VCaP (cell line): ENCODE measurements at regions not wholly inside any gene's neighbourhood (a gene's known extent, or its start where the extent isn't known, plus 50 kb on each side); places are given as distances from the start of the nearest gene placed in this dataset.

Source experiments
- H3K27ac ChIP-seq: fragments of 450-650 bp; 2 replicates; pipeline ENCODE4 v1.5.1; 2017
- TF ChIP-seq, protein P1 (sequence below): fragments of 450-650 bp; conservative IDR thresholded peaks from 2 replicates; pipeline ENCODE4 v1.5.1; 2017; ENCODE audit warnings: mild to moderate bottlenecking, moderate library complexity

DNA sequence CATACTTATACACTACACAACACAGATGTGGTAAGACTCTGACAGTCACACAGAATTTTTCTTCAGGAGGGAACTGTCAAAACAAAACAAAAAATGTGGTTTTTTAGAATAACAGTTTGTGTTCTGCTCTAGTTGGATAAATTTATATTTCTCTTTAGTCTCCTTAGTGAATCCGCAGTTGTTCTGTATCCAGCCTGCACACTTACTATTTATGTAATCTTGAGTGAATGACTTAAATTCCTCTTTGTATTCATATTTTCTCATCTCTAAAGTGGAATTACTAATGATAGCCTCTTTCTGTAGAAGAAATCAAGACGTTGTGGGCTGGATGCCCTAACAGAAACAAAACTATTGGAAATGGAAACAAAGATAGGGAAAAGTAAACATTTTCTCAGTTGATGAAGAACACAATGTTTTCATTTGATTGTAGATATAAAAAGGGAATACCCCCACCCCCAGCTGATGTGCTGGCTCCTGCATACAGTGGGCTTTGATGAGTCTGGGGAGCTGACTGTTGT, 375.2 kb downstream of the TRIB2 start:
- peak overlapping the region; percentile 48; the same call in 1 of the 2 replicates for H3K27ac ChIP-seq
- TF ChIP-seq, protein P1, sequence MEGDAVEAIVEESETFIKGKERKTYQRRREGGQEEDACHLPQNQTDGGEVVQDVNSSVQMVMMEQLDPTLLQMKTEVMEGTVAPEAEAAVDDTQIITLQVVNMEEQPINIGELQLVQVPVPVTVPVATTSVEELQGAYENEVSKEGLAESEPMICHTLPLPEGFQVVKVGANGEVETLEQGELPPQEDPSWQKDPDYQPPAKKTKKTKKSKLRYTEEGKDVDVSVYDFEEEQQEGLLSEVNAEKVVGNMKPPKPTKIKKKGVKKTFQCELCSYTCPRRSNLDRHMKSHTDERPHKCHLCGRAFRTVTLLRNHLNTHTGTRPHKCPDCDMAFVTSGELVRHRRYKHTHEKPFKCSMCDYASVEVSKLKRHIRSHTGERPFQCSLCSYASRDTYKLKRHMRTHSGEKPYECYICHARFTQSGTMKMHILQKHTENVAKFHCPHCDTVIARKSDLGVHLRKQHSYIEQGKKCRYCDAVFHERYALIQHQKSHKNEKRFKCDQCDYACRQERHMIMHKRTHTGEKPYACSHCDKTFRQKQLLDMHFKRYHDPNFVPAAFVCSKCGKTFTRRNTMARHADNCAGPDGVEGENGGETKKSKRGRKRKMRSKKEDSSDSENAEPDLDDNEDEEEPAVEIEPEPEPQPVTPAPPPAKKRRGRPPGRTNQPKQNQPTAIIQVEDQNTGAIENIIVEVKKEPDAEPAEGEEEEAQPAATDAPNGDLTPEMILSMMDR: no peak

DNA sequence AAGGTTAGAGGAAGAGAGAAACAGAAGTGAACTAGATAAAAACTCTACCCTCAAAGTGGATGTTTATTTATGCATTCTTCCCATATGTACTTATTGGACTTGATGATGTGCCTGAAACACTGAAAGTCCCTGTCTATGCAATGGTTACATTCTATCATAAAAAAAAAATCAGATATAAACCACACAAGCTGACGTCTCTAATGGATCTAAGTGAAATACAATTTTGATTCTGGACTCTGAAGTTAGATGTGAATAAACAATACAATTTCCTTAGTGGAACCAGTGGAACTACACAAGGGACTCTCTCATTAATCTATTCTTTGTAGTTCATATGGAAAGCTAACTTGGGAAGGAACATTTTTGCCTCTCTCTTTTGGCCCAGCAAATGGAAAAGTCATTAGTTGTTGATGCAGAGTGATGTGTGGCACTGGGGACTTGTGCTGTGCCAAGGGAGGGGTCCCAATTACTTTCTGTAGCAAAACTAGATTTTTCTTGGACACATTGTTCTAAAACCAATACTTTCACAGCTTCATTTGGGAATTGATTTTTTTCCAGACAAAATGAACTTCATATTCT, 376.8 kb downstream of the TRIB2 start:
- TF ChIP-seq, protein P1: no peak
- H3K27ac ChIP-seq: peak overlapping the region; percentile 48

DNA sequence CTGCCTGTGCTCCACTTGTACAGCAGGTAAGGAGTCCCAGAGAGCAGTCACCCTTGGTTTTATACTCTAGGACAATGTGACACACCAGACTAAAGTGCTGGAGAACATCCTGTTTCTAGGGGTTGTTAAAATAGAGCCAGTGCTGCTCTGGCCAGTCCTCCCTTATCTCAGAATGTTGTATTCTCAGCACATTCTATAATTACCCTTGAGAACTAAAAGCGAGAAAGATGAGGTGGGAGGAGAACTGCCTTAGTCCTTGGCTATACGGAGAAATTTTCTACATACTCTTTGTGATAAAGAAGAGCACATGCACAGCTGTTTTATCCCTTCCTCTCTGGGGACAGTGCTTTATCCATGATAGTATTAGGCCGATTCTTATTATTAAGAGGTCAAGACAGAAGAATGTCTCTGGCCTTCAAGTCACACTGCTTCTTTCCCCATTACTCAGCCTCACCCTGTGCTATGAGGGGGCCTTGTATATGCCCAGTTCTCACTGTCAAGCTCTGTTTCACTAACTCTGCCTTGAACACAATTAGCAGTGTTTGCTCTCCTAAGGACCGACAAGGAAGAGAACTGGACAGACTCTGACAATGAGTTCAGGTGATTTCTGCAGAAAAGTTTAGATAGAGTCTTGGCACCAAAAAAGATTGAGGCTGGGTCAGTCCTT, 385.8 kb downstream of the TRIB2 start:
- TF ChIP-seq, protein P1: no peak
- no peak overlapping the region for H3K27ac ChIP-seq

DNA sequence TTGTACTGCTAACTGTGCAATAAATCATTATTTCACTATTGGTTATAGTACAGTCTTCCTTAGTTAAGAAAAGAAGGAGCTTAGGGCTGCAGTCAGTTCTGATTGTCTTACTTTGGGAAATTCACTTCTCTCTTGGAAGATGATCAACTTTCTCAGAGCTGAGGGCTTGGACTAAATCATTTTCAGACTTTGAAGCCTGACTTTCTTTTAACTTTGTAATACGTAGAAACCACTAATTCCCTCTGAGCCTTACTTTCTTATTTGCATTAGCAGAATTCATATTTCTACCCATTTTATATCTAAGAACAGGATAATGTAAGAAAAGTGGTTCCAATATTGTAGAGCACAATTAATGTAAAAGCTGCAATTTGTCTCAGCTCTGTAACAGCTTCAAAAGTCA, 386.4 kb downstream of the TRIB2 start:
- TF ChIP-seq, protein P1: no peak
- H3K27ac ChIP-seq: no peak overlapping the region

DNA sequence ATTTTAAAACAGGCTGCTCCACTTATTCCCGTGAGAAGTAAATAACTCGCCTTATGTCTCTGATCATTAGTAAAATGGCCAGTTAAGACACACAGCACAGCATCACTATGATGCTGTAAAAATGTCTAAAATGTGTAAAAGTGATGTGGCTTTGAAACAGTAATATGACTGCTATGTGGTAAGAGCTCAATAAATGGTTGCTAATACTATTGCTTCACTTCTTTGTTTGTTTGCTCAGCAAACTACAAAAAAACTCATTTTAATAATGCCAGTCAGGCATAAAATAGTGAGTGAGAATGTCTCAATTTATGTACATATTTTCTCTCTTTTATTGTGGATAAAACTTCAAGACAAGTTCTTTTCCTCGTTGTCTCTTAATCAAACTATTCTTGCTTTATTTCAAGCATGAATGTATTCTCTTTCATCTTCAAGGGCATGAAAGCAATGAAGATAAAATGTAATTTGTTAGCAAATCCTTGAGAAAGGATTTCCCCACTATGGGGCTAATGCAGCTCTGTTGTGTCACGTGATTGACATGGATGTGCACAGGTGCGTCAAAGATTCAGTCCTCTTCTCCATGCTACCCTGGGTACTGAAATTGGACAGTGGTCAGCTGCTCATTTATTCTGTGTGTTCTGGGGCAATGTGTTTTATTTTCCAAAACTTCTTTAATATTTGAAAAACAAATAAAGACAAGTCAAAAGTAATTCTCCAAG, 387.2 kb downstream of the TRIB2 start:
- TF ChIP-seq, protein P1: no peak
- H3K27ac ChIP-seq: no peak overlapping the region

DNA sequence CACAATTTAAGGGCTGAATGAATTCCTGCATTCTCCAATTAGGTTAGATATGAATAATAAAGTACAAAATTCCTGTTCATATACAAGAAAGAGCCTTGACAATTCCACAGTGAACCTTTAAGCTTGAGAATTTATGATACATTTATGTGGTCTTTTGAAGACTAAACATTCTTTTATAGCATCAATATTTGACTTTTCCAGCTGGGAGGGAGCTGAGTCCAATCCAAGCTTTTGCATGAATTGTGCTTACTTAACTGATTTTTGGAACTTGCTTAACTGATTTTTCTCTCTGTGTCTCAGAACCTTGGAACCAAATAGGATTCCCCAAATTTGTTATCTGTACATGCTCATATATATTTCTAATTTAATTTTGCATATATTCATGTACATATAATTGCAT, 388.0 kb downstream of the TRIB2 start:
- no peak overlapping the region for H3K27ac ChIP-seq
- TF ChIP-seq, protein P1: no peak

DNA sequence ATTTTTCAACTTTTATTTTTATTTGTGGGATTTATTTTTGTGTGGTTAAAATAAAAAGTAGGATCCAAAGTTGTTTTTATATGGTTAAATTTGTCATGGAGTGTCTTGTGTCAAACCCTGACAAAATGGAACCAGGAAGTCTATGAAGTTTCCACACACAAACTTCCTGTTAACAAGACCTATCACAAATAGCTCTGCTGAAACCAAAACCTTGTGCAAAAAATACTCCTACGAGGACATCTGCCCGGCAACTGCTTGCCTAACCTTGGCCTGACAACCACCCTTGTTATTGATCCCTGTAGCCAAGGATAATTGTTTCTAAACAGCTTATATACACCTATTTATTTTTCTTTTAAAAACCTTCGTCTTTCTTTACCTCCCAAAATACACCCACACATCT, 389.6 kb downstream of the TRIB2 start:
- no peak overlapping the region for H3K27ac ChIP-seq
- TF ChIP-seq, protein P1: no peak
